ENCODE measurements at regions not wholly inside any gene's neighbourhood (a gene's known extent, or its start where the extent isn't known, plus 50 kb on each side); places are given as distances from the start of the nearest gene placed in this dataset.

- no peak for TF ChIP-seq ZNF318 (CRISPR knock-in tag; IDR thresholded peaks at IDR 0.05)
- TF ChIP-seq ZNF614 (CRISPR knock-in tag; IDR thresholded peaks at IDR 0.05; ENCODE audit: borderline replicate concordance) = no peak
- no peak for TF ChIP-seq ASH2L (IDR thresholded peaks at IDR 0.05; ENCODE audit: insufficient read length, low read depth, low read length)
- no peak for TF ChIP-seq DZIP1 (CRISPR knock-in tag; IDR thresholded peaks at IDR 0.05)
- no peak for TF ChIP-seq EEA1 (CRISPR knock-in tag; IDR thresholded peaks at IDR 0.05; ENCODE audit: borderline replicate concordance)
- TF ChIP-seq ARNTL (CRISPR knock-in tag; IDR thresholded peaks at IDR 0.05) = no peak
- TF ChIP-seq ZFP91 (CRISPR knock-in tag; IDR thresholded peaks at IDR 0.05; ENCODE audit: borderline replicate concordance) = no peak
- TF ChIP-seq CBX2 (IDR thresholded peaks at IDR 0.05; ENCODE audit: low read depth, low read length) = no peak
- no peak for TF ChIP-seq CBX2 (CRISPR knock-in tag; IDR thresholded peaks at IDR 0.05; ENCODE audit: low read depth)
- TF ChIP-seq ZNF547 (CRISPR knock-in tag; IDR thresholded peaks at IDR 0.05) = no peak
- TF ChIP-seq HOMEZ (CRISPR knock-in tag; IDR thresholded peaks at IDR 0.05; ENCODE audit: low read depth) = no peak
- TF ChIP-seq ZNF18 (CRISPR knock-in tag; IDR thresholded peaks at IDR 0.05; ENCODE audit: insufficient replicate concordance) = no peak
- TF ChIP-seq HMGA1 (CRISPR knock-in tag; conservative IDR thresholded peaks at IDR 0.05) = no peak
- TF ChIP-seq ZFP36L1 (CRISPR knock-in tag; IDR thresholded peaks at IDR 0.05) = no peak
Measured at GRCh38 chr14:101451166-101451565, 110.1 kb upstream of the DIO3 start (continued).
